ENCODE measurements at regions not wholly inside any gene's neighbourhood (a gene's known extent, or its start where the extent isn't known, plus 50 kb on each side); places are given as distances from the start of the nearest gene placed in this dataset.

DNA sequence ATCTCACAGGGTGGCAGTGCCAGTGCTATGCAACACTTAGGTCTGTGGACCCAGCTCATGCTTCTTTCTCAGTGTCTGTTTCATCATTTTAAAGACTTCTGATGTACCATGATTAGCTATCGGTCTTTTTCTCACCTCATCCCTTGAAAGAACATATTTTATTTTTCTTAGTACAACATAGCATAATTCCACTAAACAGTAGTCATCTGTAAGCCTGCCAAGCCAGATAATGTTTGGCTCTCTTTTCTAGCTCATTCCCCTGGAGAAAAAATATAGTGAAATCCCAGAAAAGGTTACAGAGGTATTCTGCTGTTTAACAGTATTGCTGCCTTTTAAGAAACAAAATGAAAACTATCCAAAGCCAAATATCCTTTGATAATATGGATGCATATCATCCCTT, 177.0 kb upstream of the MMS22L start:
- TF ChIP-seq YY1 (IDR thresholded peaks at IDR 0.05; ENCODE audit: insufficient read depth, insufficient read length) = no peak
- TF ChIP-seq ZNF274 (IDR thresholded peaks at IDR 0.05; ENCODE audit: low read depth, low read length) = no peak
